K562 (cell line): ENCODE measurements at regions not wholly inside any gene's neighbourhood (a gene's known extent, or its start where the extent isn't known, plus 50 kb on each side); places are given as distances from the start of the nearest gene placed in this dataset.

Source experiments
- BACH1 ChIP-seq: fragments of 200-800 bp; sonication (Bioruptor generic); IDR thresholded peaks from 2 replicates; pipeline ENCODE4 v1.6.1; 2016; ENCODE audit warnings: missing genetic modification characterization, missing compliant biosample characterization
- BMI1 ChIP-seq: fragments of 150-350 bp; IDR thresholded peaks from 2 replicates; pipeline ENCODE4 v1.6.1; 2014; ENCODE audit warnings: low read length
- HDGF ChIP-seq: fragments of 450-650 bp; IDR thresholded peaks from 2 replicates; pipeline ENCODE4 v1.6.1; 2016

- TF ChIP-seq BMI1: no peak
- TF ChIP-seq HDGF: no peak
- TF ChIP-seq BACH1: no peak
Observed at GRCh38 chr12:33967760-33968159, 54.5 kb upstream of the ALG10 start.
